ENCODE measurements at regions not wholly inside any gene's neighbourhood (a gene's known extent, or its start where the extent isn't known, plus 50 kb on each side); places are given as distances from the start of the nearest gene placed in this dataset.

DNA sequence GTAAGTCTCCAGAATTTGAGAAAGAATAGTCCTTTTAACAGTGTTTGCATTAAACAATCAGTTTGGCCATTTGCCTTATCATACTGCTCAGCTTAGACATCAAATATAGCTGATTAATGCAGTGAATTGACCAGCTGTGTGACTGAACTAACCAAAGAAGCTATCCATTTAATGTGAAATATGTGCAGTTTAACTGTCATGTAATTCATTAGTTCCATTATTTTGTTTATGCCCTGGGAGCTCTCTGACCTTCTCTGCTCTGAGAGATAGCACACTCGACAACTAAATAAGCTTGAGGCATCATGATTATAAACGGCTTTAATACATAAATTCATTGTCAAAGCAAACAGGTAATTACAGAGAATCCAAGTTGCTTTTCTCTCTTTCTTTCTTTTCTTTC, 324.3 kb upstream of the PCDH7 start:
- in situ Hi-C loops (cut with HindIII; ENCODE audit: extremely low pct_ligation_motif_present, low pct_unique_long_range_greater_than_20kb): no loop called here

More for the DNA sequence above, 324.3 kb upstream of the PCDH7 start:
- Histone ChIP-seq H3K9me3 (ENCODE audit: low read length) (peaks cover 71% of the 10 kb centered on the region), H3K79me2 (ENCODE audit: insufficient read depth, low read length) (no peaks in the 10 kb centered on the region), H4K20me1 (ENCODE audit: insufficient read depth, low read length) (no peaks in the 10 kb centered on the region), H3K36me3 (replicated peaks in 1 of 2; ENCODE audit: control insufficient read depth in 1 of 2, insufficient read depth in 2 of 2, low read length in 2 of 2) (no peaks in the 10 kb centered on the region), H2AFZ (ENCODE audit: low read length) (no peak overlapping the region), H3K4me3 (replicated peaks in 1 of 3; ENCODE audit: insufficient read depth in 1 of 3, low read depth in 2 of 3, low read length in 3 of 3) (no peak overlapping the region), H3K4me1 (ENCODE audit: insufficient read depth, low read length) (no peaks in the 10 kb centered on the region), H3K27ac (ENCODE audit: extremely low read length, insufficient read depth, low read length) (no peak overlapping the region), H3K9ac (ENCODE audit: insufficient read depth, low read depth, low read length) (no peak overlapping the region), H3K27me3 (ENCODE audit: control insufficient read depth in 1 of 2, insufficient read depth in 2 of 2, low read length in 2 of 2) (no peaks in the 10 kb centered on the region), H3K4me2 (ENCODE audit: low read depth, low read length) (no peak overlapping the region)
- CTCF ChIA-PET (ENCODE audit: low intra/inter-chr PET ratio, low total read pairs): no interaction called here
- no peak for FAIRE-seq
- no peak for DNase-seq (ENCODE audit: low spot score)
- BruUV-seq (replicated peaks): no TSS peak
- intact Hi-C loops (cut with micrococcal nuclease; ENCODE audit: unreplicated experiment): no loop called here
- POLR2A ChIA-PET: no interaction called here
- no peak for ATAC-seq
- 0% methylated on average over 2 of the region's 2 CpGs for WGBS (ENCODE audit: low lambda C conversion rate)
- TF ChIP-seq FOXO4 (CRISPR knock-in tag; conservative IDR thresholded peaks at IDR 0.05) (no peak), ZNF138 (CRISPR knock-in tag; IDR thresholded peaks at IDR 0.05; ENCODE audit: low read depth) (no peak), TSC22D2 (CRISPR knock-in tag; IDR thresholded peaks at IDR 0.05; ENCODE audit: borderline replicate concordance) (no peak), YEATS4 (CRISPR knock-in tag; IDR thresholded peaks at IDR 0.05; ENCODE audit: borderline replicate concordance) (no peak), NFE2 (CRISPR knock-in tag; IDR thresholded peaks at IDR 0.05) (no peak), SALL1 (CRISPR knock-in tag; IDR thresholded peaks at IDR 0.05) (no peak), ZNF543 (CRISPR knock-in tag; IDR thresholded peaks at IDR 0.05) (no peak), GRHL1 (CRISPR knock-in tag; conservative IDR thresholded peaks at IDR 0.05) (no peak), ZNF746 (CRISPR knock-in tag; IDR thresholded peaks at IDR 0.05) (no peak), JDP2 (CRISPR knock-in tag; IDR thresholded peaks at IDR 0.05; ENCODE audit: borderline replicate concordance) (no peak)
